Endodermal cell (in vitro differentiated cells): ENCODE measurements at regions not wholly inside any gene's neighbourhood (a gene's known extent, or its start where the extent isn't known, plus 50 kb on each side); places are given as distances from the start of the nearest gene placed in this dataset.

Experiments used
- DNase-seq: peaks from one replicate; pipeline ENCODE4 v3.0.0-alpha.2; 2017
- H3K27ac ChIP-seq: 2 replicates; pipeline ENCODE4 v1.5.1; 2013; ENCODE audit warnings: mild to moderate bottlenecking, low read depth, low read length, moderate library complexity
- H3K27me3 ChIP-seq: 2 replicates; pipeline ENCODE4 v1.6.1; 2013; ENCODE audit warnings: mild to moderate bottlenecking, low read length, moderate library complexity; ENCODE audit not compliant: insufficient read depth, control insufficient read depth, poor library complexity, severe bottlenecking
- H3K36me3 ChIP-seq: 2 replicates; pipeline ENCODE4 v1.7.0; 2013; ENCODE audit warnings: mild to moderate bottlenecking, low read length, moderate library complexity; ENCODE audit not compliant: control insufficient read depth, insufficient read depth
- H3K4me1 ChIP-seq: one replicate; pipeline ENCODE4 v1.7.0; 2013; ENCODE audit warnings: low read length; ENCODE audit not compliant: control insufficient read depth, insufficient read depth
- H3K4me3 ChIP-seq: 2 replicates; pipeline ENCODE4 v1.5.1; 2013; ENCODE audit warnings: mild to moderate bottlenecking, low read length, moderate library complexity
- H3K9ac ChIP-seq: 2 replicates; pipeline ENCODE4 v1.6.1; 2013; ENCODE audit warnings: mild to moderate bottlenecking, low read length, moderate library complexity; ENCODE audit not compliant: poor library complexity, severe bottlenecking; ENCODE audit errors: extremely low read depth
- H3K9me3 ChIP-seq: 2 replicates; pipeline ENCODE4 v1.6.1; 2013; ENCODE audit warnings: mild to moderate bottlenecking, low read length, moderate library complexity; ENCODE audit not compliant: control insufficient read depth
- H3K27ac Mint-ChIP-seq: 2 replicates; pipeline ENCODE4 v1.8.0; 2020; ENCODE audit warnings: mixed read lengths
- H3K27me3 Mint-ChIP-seq: 2 replicates; pipeline ENCODE4 v1.8.0; 2021; ENCODE audit warnings: mild to moderate bottlenecking, mixed read lengths; ENCODE audit not compliant: insufficient read depth
- H3K36me3 Mint-ChIP-seq: 2 replicates; pipeline ENCODE4 v1.8.0; 2020; ENCODE audit warnings: low read depth, mixed read lengths
- H3K4me1 Mint-ChIP-seq: 2 replicates; pipeline ENCODE4 v1.8.0; 2020; ENCODE audit warnings: mixed read lengths
- H3K4me3 Mint-ChIP-seq: 2 replicates; pipeline ENCODE4 v1.8.0; 2020; ENCODE audit warnings: mild to moderate bottlenecking, moderate library complexity, mixed read lengths
- H3K9me3 Mint-ChIP-seq: 2 replicates; pipeline ENCODE4 v1.8.0; 2020; ENCODE audit warnings: mild to moderate bottlenecking, mixed read lengths
- WGBS, 2 experiments: methylation state at CpG; one replicate each; pipeline versions ENCODE4 v1.1.5 to v1.1.7; 2013; ENCODE audit warnings: missing lambda C conversion rate in 2 of 2, mixed read lengths in 1 of 2; ENCODE audit not compliant: insufficient coverage in 1 of 2, insufficient read length in 1 of 2; 5-methylcytosine and 5-hydroxymethylcytosine counted together
- TF ChIP-seq, protein P1 (sequence below): fragments of 200-600 bp; sonication (generic); conservative IDR thresholded peaks from 2 replicates; pipeline ENCODE4 v1.5.0; 2021; ENCODE audit warnings: antibody characterized with exemption, mild to moderate bottlenecking

DNA sequence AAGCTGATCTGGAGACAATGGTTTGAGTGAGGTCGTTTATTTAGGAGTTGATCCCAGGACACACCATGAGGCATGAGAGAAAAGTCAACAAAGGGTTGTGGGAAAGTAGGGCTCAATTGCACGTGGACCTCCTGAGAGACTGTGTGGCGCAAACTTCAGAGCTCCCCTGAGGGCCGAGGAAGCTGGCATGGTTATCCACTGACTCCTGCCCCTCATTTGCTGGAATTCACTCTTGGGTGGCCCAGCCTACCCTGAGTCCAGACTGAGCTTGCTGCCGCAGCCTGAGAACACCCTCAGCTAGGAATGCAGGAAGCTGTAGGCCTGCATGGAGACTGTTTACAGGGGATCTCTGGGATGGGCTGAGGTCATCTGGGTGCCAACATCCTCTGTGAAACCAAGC is 301.0 kb downstream of the RWDD3 start:
- WGBS, 2 experiments, result 91 to 95% methylated on average over 2 to 5 of the region's 5 CpGs

DNA sequence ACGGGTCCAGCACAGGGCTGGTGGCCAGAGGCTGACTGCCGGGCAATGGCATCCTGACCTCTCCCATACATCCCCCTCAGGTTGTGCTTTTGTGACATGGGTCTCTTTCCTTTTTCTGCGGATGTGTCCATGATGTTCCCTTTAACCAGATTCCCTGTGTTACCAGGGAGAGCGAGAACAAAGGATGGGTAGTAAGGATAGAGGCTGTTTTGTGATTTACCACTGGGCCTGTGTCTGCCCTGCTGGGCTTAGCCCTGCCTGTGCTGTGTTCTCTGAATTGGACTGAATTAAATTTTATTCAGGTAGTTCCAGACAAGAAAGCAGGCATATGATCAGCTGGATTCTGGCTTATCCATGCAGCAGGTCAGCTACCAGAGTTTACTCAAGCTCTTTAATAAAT is 301.6 kb downstream of the RWDD3 start:
- WGBS, 2 experiments, result 90 to 96% methylated on average over 2 to 4 of the region's 4 CpGs
- no peaks in the 10 kb centered on the region for H3K27me3 Mint-ChIP-seq
- Histone ChIP-seq H3K4me1 (no peaks in the 10 kb centered on the region), H3K36me3 (no peaks in the 10 kb centered on the region), H3K9me3 (no peaks in the 10 kb centered on the region), H3K4me3 (no peak overlapping the region), H3K27me3 (no peaks in the 10 kb centered on the region), H3K27ac (no peak overlapping the region), H3K9ac (no peak overlapping the region)
- no peak for DNase-seq
- TF ChIP-seq, protein P1, sequence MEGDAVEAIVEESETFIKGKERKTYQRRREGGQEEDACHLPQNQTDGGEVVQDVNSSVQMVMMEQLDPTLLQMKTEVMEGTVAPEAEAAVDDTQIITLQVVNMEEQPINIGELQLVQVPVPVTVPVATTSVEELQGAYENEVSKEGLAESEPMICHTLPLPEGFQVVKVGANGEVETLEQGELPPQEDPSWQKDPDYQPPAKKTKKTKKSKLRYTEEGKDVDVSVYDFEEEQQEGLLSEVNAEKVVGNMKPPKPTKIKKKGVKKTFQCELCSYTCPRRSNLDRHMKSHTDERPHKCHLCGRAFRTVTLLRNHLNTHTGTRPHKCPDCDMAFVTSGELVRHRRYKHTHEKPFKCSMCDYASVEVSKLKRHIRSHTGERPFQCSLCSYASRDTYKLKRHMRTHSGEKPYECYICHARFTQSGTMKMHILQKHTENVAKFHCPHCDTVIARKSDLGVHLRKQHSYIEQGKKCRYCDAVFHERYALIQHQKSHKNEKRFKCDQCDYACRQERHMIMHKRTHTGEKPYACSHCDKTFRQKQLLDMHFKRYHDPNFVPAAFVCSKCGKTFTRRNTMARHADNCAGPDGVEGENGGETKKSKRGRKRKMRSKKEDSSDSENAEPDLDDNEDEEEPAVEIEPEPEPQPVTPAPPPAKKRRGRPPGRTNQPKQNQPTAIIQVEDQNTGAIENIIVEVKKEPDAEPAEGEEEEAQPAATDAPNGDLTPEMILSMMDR, result no peak
- peaks cover 6% of the 10 kb centered on the region for H3K9me3 Mint-ChIP-seq
- no peaks in the 10 kb centered on the region for H3K36me3 Mint-ChIP-seq
- H3K4me1 Mint-ChIP-seq, result peaks cover 7% of the 10 kb centered on the region
- H3K4me3 Mint-ChIP-seq, result no peak overlapping the region
- H3K27ac Mint-ChIP-seq, result no peak overlapping the region

More for the DNA sequence above, 301.0 kb downstream of the RWDD3 start:
- Mint-ChIP-seq H3K27ac (peak overlapping the region; percentile 22), H3K27me3 (no peaks in the 10 kb centered on the region), H3K36me3 (no peaks in the 10 kb centered on the region), H3K4me3 (no peak overlapping the region), H3K4me1 (peaks cover 7% of the 10 kb centered on the region), H3K9me3 (peaks cover 6% of the 10 kb centered on the region)
- Histone ChIP-seq H3K4me3 (no peak overlapping the region), H3K9me3 (no peaks in the 10 kb centered on the region), H3K4me1 (no peaks in the 10 kb centered on the region), H3K27me3 (no peaks in the 10 kb centered on the region), H3K36me3 (no peaks in the 10 kb centered on the region), H3K9ac (no peak overlapping the region), H3K27ac (no peak overlapping the region)
- TF ChIP-seq, protein P1, result no peak
- peak; percentile 43 for DNase-seq

DNA sequence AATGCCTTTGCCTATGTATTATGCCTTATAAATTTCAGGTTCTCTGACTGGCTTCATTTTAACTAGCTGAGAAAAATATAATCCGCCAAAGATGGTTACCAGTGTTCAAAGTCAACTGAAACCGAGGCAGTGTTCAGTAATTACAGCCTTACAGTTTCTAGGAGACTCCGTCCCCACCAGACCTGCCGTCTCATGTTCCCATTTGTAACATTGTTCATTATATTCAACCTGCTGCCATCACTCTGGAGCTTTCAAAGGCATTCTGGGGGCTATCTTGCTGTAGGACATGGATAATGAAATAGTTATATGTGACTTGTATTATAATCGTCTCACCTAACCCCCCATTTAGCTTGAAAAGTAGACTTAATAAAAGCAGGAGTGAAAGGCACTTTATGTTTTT is 302.5 kb downstream of the RWDD3 start:
- H3K27ac Mint-ChIP-seq, result no peak overlapping the region
- Histone ChIP-seq H3K4me1 (no peaks in the 10 kb centered on the region), H3K27ac (no peak overlapping the region), H3K27me3 (no peaks in the 10 kb centered on the region), H3K36me3 (no peaks in the 10 kb centered on the region), H3K9ac (no peak overlapping the region), H3K9me3 (no peaks in the 10 kb centered on the region), H3K4me3 (no peak overlapping the region)
- H3K36me3 Mint-ChIP-seq, result no peaks in the 10 kb centered on the region
- peaks cover 7% of the 10 kb centered on the region for H3K4me1 Mint-ChIP-seq
- H3K4me3 Mint-ChIP-seq, result no peak overlapping the region
- no peak for DNase-seq
- no peaks in the 10 kb centered on the region for H3K27me3 Mint-ChIP-seq
- WGBS, 2 experiments, result 95 to 100% methylated on average over 3 to 5 of the region's 5 CpGs
- TF ChIP-seq, protein P1, result no peak
- H3K9me3 Mint-ChIP-seq, result peaks cover 6% of the 10 kb centered on the region
